Tibial nerve (tissue), 4 donors: ENCODE measurements at regions not wholly inside any gene's neighbourhood (a gene's known extent, or its start where the extent isn't known, plus 50 kb on each side); places are given as distances from the start of the nearest gene placed in this dataset.

Experiments used
- DNase-seq, 2 donors: peaks; one replicate each; pipeline ENCODE4 v3.0.0-alpha.2; 2019; ENCODE audit warnings: low spot score in 2 of 2
- H3K27ac ChIP-seq, 4 donors: fragments of 200-600 bp; sonication (generic) in 3 of 4; one replicate each; pipeline ENCODE4 v1.5.1; 2017 to 2019; ENCODE audit warnings: mild to moderate bottlenecking in 1 of 4
- H3K27me3 ChIP-seq, 2 donors: fragments of 200-600 bp; sonication (generic) in 1 of 2; one replicate each; pipeline versions ENCODE4 v1.5.1 to v1.6.0; 2017 to 2019
- H3K36me3 ChIP-seq, 3 donors: fragments of 200-600 bp; sonication (generic); one replicate each; pipeline ENCODE4 v1.5.1; 2018 to 2019
- H3K4me1 ChIP-seq, 4 donors: fragments of 200-600 bp; sonication (generic) in 3 of 4; one replicate each; pipeline ENCODE4 v1.5.1; 2017 to 2019
- H3K4me3 ChIP-seq, 4 donors: fragments of 200-600 bp; sonication (generic) in 3 of 4; one replicate each; pipeline ENCODE4 v1.5.1; 2017 to 2019; ENCODE audit warnings: mild to moderate bottlenecking in 1 of 4, moderate library complexity in 1 of 4
- H3K9me3 ChIP-seq, 4 donors: fragments of 200-600 bp; sonication (generic) in 3 of 4; one replicate each; pipeline ENCODE4 v1.5.1; 2017 to 2019
- EP300 ChIP-seq, 2 donors: sonication (generic); formaldehyde crosslinking; IDR thresholded peaks; one replicate each; pipeline ENCODE4 v1.6.1; 2017; ENCODE audit warnings: antibody characterized with exemption in 2 of 2, mild to moderate bottlenecking in 1 of 2
- POLR2A ChIP-seq, 2 donors: fragments of 450-650 bp; IDR thresholded peaks; one replicate each; pipeline ENCODE4 v1.6.1; 2017; ENCODE audit warnings: antibody characterized with exemption in 2 of 2, mild to moderate bottlenecking in 2 of 2, moderate library complexity in 2 of 2
- WGBS, 2 donors: methylation state at CpG; one replicate each; pipeline ENCODE4 v1.1.5; 2018; 5-methylcytosine and 5-hydroxymethylcytosine counted together
- TF ChIP-seq, protein P1 (sequence below), 5 experiments: fragments of 200-600 bp in 3 of 5; fragments of 450-650 bp in 2 of 5; sonication (generic) in 3 of 5; IDR thresholded peaks; one replicate each; pipeline ENCODE4 v1.5.1; 2016 to 2019; ENCODE audit warnings: antibody characterized with exemption in 5 of 5, mild to moderate bottlenecking in 3 of 5, moderate library complexity in 2 of 5

DNA sequence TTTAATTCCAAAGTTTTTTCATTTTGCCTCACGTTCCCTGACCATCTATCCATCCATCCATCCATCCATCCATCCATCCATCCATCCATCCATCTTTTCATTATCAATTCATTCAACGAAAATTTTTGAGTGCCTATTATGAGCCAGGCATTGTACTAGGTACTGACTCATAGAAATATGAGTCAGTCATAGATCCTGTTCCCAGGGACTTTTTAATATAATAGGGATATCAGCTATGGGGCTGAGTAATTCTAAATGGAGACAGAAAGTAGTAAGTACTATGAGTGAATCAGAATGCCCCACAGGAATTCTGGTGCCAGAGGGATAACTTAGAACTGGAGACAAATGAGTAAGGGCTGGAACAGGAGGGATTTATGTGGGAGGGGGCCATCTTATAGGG, 49.8 kb upstream of the GNG12 start:
- H3K4me3 ChIP-seq, result no peak overlapping the region
- no peaks in the 10 kb centered on the region for H3K27me3 ChIP-seq
- no peaks in the 10 kb centered on the region for H3K36me3 ChIP-seq
- H3K4me1 ChIP-seq, result no peaks in the 10 kb centered on the region
- no peak for DNase-seq
- 77 to 79% methylated on average over 2 of the region's 2 CpGs for WGBS, 2 donors
- H3K27ac ChIP-seq, result no peak overlapping the region
- H3K9me3 ChIP-seq, result no peaks in the 10 kb centered on the region
- TF ChIP-seq POLR2A (IDR thresholded peaks at IDR 0.05) (no peak), EP300 (IDR thresholded peaks at IDR 0.05) (no peak)
- TF ChIP-seq, protein P1, sequence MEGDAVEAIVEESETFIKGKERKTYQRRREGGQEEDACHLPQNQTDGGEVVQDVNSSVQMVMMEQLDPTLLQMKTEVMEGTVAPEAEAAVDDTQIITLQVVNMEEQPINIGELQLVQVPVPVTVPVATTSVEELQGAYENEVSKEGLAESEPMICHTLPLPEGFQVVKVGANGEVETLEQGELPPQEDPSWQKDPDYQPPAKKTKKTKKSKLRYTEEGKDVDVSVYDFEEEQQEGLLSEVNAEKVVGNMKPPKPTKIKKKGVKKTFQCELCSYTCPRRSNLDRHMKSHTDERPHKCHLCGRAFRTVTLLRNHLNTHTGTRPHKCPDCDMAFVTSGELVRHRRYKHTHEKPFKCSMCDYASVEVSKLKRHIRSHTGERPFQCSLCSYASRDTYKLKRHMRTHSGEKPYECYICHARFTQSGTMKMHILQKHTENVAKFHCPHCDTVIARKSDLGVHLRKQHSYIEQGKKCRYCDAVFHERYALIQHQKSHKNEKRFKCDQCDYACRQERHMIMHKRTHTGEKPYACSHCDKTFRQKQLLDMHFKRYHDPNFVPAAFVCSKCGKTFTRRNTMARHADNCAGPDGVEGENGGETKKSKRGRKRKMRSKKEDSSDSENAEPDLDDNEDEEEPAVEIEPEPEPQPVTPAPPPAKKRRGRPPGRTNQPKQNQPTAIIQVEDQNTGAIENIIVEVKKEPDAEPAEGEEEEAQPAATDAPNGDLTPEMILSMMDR (IDR thresholded peaks at IDR 0.05), result no peak
